ENCODE measurements at regions not wholly inside any gene's neighbourhood (a gene's known extent, or its start where the extent isn't known, plus 50 kb on each side); places are given as distances from the start of the nearest gene placed in this dataset.

DNA sequence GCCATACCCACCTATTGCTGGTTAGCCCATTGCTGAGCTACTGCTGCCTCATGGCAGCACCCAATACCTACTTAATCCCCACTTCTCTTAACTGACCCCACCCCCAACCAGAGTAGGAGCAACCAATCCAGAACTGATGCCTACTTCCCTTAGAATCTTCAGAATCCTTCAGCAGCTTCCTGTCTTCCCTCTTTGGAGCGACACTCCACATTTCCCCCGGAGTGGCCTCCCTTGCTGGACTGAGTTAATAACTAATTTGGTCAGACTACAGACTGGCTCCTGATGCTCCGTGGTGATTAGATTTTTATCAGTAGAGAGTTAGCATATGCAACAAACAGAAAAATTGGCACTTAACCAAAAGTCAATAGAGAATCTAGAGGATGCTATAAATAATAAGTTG, 51.2 kb upstream of the UBR2 start:
- no peak for DNase-seq (ENCODE audit: low spot score)

DNA sequence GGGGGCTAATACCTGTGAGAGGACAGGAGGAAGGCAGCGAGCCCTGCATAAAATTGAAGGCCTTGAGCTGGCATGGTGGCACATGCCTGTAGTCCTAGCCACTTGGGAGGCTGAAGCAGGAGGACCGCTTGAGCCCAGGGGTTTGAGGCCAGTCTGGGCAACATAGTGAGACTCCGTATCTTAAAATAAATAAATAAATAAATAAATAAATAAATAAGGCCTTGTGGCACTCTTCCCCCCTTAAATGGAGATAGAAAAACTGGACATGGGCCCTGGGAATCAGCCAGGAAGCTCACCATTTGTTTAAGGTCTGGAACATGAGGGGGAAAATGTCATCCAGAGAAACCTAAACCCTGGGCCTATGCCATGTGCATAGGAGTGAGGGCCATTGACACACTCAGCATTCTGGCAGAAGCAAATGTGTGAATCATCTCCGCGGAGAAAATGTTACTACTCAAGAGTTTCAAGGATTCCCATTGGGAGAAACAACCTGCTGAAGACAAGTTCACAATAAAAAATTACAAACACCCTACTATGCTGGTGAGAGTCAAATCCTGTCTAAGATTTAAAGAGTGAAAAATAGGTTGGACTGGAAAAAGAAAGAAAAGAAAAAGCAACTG, 51.9 kb upstream of the UBR2 start:
- peak; percentile 7 for DNase-seq (ENCODE audit: low spot score)

DNA sequence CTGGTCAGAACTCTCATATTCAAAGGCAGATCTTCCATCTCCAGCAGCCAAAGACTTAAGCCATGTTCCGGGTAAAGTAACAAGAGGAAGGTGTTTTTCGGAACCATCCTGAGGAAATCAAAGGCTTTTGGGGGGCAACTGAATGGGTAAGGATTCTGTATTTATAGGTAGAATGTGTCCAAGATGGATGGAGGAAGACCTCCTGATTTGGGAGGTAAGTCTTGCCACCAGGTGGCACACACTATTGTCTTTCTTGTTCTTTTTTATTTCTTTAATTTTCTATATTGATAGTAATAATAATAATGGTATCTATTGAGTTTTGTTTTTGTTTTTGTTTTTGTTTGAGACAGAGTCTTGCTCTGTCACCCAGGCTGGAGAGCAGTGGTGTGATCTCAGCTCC, 53.0 kb upstream of the UBR2 start:
- DNase-seq (ENCODE audit: low spot score): no peak

- DNase-seq (ENCODE audit: low spot score): no peak
Measured at GRCh38 chr6:42509765-42510164, 54.1 kb upstream of the UBR2 start.

- DNase-seq (ENCODE audit: low spot score): no peak
Measured at GRCh38 chr6:42509256-42509655, 54.6 kb upstream of the UBR2 start.

- no peak for DNase-seq (ENCODE audit: low spot score)
Measured at GRCh38 chr6:42507901-42508300, 55.9 kb upstream of the UBR2 start.

DNA sequence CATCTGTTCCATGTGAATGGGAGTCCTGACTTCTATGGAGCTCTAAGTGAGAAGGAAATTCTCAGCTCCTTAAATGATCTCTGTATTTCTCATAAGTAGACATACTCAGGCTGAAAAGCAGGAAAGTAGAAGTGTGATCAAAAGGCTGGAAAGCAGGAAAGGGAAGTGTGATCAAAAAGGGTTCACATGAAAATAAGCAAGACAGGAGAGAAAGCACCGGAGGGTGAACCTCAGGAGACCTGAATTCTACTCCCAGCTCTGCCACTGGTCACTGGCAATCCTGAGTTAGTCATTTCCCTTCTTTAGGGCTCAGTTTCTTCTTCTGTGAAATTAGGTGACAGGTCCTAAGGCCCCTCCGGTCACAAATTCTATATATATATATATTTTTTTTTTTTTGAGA, 55.5 kb upstream of the TRERF1 start:
- DNase-seq (ENCODE audit: low spot score): no peak

DNA sequence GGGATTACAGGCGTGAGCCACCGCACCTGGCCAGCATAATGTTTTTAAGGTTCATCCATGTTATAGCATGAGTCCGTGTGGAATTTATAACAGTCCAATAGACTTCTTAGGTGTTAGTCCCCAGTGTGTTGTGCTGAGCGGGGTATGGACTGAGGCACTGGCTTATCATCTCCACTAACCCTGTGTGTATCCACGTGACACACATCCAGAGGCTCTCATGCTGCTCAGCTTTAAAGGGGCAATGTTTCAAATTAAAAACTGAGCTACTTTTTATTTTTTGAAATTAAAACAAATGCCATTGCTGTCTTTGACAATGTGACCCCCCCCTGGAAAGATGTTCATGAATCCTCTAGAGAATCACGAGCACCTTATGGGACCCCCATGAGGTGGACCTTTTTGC, 54.3 kb upstream of the TRERF1 start:
- no peak for DNase-seq (ENCODE audit: low spot score)

GRCh38 chr6:42505385-42505718, 53.6 kb upstream of the TRERF1 start:
- peak; percentile 69 for DNase-seq (ENCODE audit: low spot score)

GRCh38 chr6:42503894-42504293, 52.2 kb upstream of the TRERF1 start:
- DNase-seq (ENCODE audit: low spot score): no peak

DNA sequence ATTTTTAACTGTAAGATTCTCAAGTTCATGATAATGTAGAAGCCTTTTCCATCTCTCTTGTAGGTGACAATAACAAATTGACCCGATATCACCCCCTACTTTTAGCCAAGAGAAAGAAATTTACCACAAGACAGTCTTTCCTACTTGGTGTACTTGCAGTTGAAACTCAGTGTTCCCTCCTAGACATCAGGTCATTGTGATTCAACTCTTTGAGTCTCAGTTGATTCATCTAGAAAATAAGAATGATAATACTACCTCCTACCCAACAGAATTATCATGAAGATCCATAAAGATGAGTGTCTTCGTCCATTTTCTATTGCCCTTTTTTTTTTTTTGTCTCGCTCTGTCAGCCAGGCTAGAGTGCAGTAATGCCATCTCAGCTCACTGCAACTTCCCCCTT, 51.3 kb upstream of the TRERF1 start:
- DNase-seq (ENCODE audit: low spot score): no peak

DNA sequence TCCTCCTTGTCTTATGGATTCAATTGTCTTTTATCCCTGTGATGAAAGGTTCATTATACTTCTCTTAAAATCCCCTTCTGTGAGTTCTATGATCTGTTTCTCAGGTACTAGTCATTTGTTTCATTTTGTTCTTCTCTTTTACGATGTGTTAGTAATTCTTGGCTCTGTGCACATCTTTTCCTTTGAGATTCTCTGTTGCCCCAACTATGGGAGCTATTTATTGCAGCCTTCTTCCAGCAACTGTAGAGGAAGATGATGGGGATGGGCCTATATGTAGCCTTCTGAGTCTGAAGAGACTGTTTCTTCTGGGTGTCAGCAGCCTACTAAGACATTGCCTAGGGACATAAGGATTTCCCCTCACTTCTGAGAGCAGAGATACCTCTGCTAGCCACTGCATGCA, 50.4 kb upstream of the TRERF1 start:
- DNase-seq (ENCODE audit: low spot score): no peak
